H1 (cell line): ENCODE measurements at regions not wholly inside any gene's neighbourhood (a gene's known extent, or its start where the extent isn't known, plus 50 kb on each side); places are given as distances from the start of the nearest gene placed in this dataset.

ENCODE experiments used
- CTCF ChIA-PET: fragments of 300-600 bp; sonication (Branson Sonifier 250); formaldehyde crosslinking; loops from one replicate; lab custom pipeline; 2021; ENCODE audit not compliant: partially characterized antibody; lab: Charles Lee
- POLR2A ChIA-PET: fragments of 300-600 bp; sonication (Branson Sonifier 250); formaldehyde crosslinking; loops from one replicate; lab custom pipeline; 2021; ENCODE audit warnings: inconsistent platforms; ENCODE audit not compliant: partially characterized antibody; lab: Charles Lee
- DNase-seq, 2 experiments: peaks; one replicate each; pipeline versions ENCODE4 v3.0.0 to v3.0.0-alpha.2; 2010 to 2022; ENCODE audit warnings: low spot score in 2 of 2, low read depth in 1 of 2, mixed read lengths in 1 of 2
- FAIRE-seq: peaks from 2 replicates; lab custom pipeline; 2011; peaks lifted over from hg19 to GRCh38; lab: Jason Lieb, UNC
- H2AFZ ChIP-seq: 2 replicates; pipeline ENCODE4 v1.8.1; 2012; ENCODE audit warnings: low read length, inconsistent platforms
- H2AK5ac ChIP-seq: 2 replicates; pipeline ENCODE4 v1.6.1; 2013; ENCODE audit warnings: low read depth, low read length
- H2BK120ac ChIP-seq: replicated peaks from 2 replicates; pipeline ENCODE3; 2013; ENCODE audit warnings: low read depth, low read length, inconsistent platforms
- H2BK12ac ChIP-seq: 2 replicates; pipeline ENCODE4 v1.6.1; 2013; ENCODE audit warnings: low read depth, low read length
- H2BK15ac ChIP-seq: 2 replicates; pipeline ENCODE4 v1.6.1; 2013; ENCODE audit warnings: low read length
- H2BK20ac ChIP-seq: 2 replicates; pipeline ENCODE4 v1.6.1; 2013; ENCODE audit warnings: low read length
- H2BK5ac ChIP-seq: 2 replicates; pipeline ENCODE4 v1.6.1; 2013; ENCODE audit warnings: low read depth, low read length
- H3K14ac ChIP-seq: 2 replicates; pipeline ENCODE4 v1.6.1; 2013; ENCODE audit warnings: inconsistent platforms; ENCODE audit not compliant: insufficient read length
- H3K18ac ChIP-seq: 2 replicates; pipeline ENCODE4 v1.6.1; 2013; ENCODE audit warnings: low read length; ENCODE audit errors: extremely low read depth
- H3K23ac ChIP-seq: 2 replicates; pipeline ENCODE4 v1.6.1; 2013; ENCODE audit warnings: inconsistent platforms; ENCODE audit not compliant: insufficient read length
- H3K23me2 ChIP-seq: 2 replicates; pipeline ENCODE4 v1.6.1; 2013; ENCODE audit warnings: low read depth, low read length
- H3K27ac ChIP-seq: 2 replicates; pipeline ENCODE4 v1.6.1; 2011; ENCODE audit warnings: low read depth, low read length, inconsistent platforms
- H3K27me3 ChIP-seq, 4 experiments: replicated peaks in 1 of 4; 1 replicate in 1 of 4; 2 replicates in 3 of 4; pipeline versions ENCODE4 v1.6.1 to v1.8.1; 2011 to 2013; ENCODE audit warnings: low read length in 3 of 4, mild to moderate bottlenecking in 3 of 4, inconsistent platforms in 2 of 4, mixed read lengths in 2 of 4, moderate library complexity in 1 of 4; ENCODE audit not compliant: control insufficient read depth in 3 of 4, insufficient read depth in 3 of 4; ENCODE audit errors: extremely low read depth in 1 of 4
- H3K36me3 ChIP-seq, 4 experiments: 2 replicates each; pipeline versions ENCODE4 v1.6.1 to v1.8.1; 2011 to 2013; ENCODE audit warnings: mild to moderate bottlenecking in 4 of 4, low read length in 3 of 4, moderate library complexity in 2 of 4, control low read depth in 1 of 4, inconsistent platforms in 1 of 4; ENCODE audit not compliant: insufficient read depth in 4 of 4, control insufficient read depth in 2 of 4
- H3K4ac ChIP-seq: replicated peaks from 2 replicates; pipeline ENCODE3; 2013; ENCODE audit warnings: low read length, low read depth, mixed read lengths, inconsistent platforms; ENCODE audit not compliant: insufficient read length
- H3K4me1 ChIP-seq, 4 experiments: replicated peaks in 1 of 4; 1 replicate in 1 of 4; 2 replicates in 3 of 4; pipeline versions ENCODE4 v1.6.1 to v1.8.1; 2011 to 2013; ENCODE audit warnings: low read length in 3 of 4, inconsistent platforms in 2 of 4, mixed read lengths in 1 of 4; ENCODE audit not compliant: insufficient read depth in 4 of 4, control insufficient read depth in 3 of 4
- H3K4me2 ChIP-seq, 2 experiments: 2 replicates each; pipeline versions ENCODE4 v1.6.1 to v1.8.1; 2011 to 2013; ENCODE audit warnings: low read depth in 2 of 2, low read length in 2 of 2, control low read depth in 1 of 2, inconsistent platforms in 1 of 2, mild to moderate bottlenecking in 1 of 2; ENCODE audit not compliant: insufficient read depth in 1 of 2
- H3K4me3 ChIP-seq, 4 experiments: fragments of 200-600, 300-600 bp in 1 of 4; sonication (generic), shearing (Covaris generic), sonication (Bioruptor Twin) in 1 of 4; 2 replicates each; pipeline versions ENCODE4 v1.5.1 to v1.8.1; 2011 to 2016; ENCODE audit warnings: low read length in 4 of 4, low read depth in 3 of 4, control low read depth in 2 of 4, inconsistent platforms in 2 of 4, mild to moderate bottlenecking in 2 of 4, mixed read lengths in 1 of 4, moderate library complexity in 1 of 4; ENCODE audit not compliant: insufficient read depth in 2 of 4; ENCODE audit errors: extremely low read depth in 1 of 4
- H3K56ac ChIP-seq: replicated peaks from 2 replicates; pipeline ENCODE3; 2013; ENCODE audit warnings: low read depth, mild to moderate bottlenecking, mixed read lengths, low read length, inconsistent platforms; ENCODE audit not compliant: insufficient read length
- H3K79me1 ChIP-seq: 2 replicates; pipeline ENCODE4 v1.6.1; 2013; ENCODE audit warnings: low read depth, low read length, control low read depth
- H3K79me2 ChIP-seq, 2 experiments: 2 replicates each; pipeline versions ENCODE4 v1.6.1 to v1.8.1; 2012 to 2013; ENCODE audit warnings: low read length in 2 of 2, mild to moderate bottlenecking in 2 of 2, inconsistent platforms in 1 of 2; ENCODE audit not compliant: insufficient read depth in 2 of 2, control insufficient read depth in 1 of 2
- H3K9ac ChIP-seq, 4 experiments: replicated peaks in 1 of 4; 1 replicate in 1 of 4; 2 replicates in 3 of 4; pipeline versions ENCODE4 v1.6.1 to v1.8.1; 2011 to 2013; ENCODE audit warnings: low read depth in 3 of 4, low read length in 3 of 4, control low read depth in 2 of 4, mild to moderate bottlenecking in 2 of 4, moderate library complexity in 2 of 4, inconsistent platforms in 1 of 4; ENCODE audit errors: extremely low read depth in 1 of 4
- H3K9me3 ChIP-seq, 2 experiments: 2 replicates each; pipeline versions ENCODE4 v1.6.1 to v1.8.1; 2012 to 2013; ENCODE audit warnings: mild to moderate bottlenecking in 2 of 2, moderate library complexity in 2 of 2, control low read depth in 1 of 2, inconsistent platforms in 1 of 2, low read depth in 1 of 2, low read length in 1 of 2, mixed read lengths in 1 of 2; ENCODE audit not compliant: insufficient read depth in 2 of 2
- H4K20me1 ChIP-seq, 2 experiments: replicated peaks in 1 of 2; 2 replicates each; pipeline versions ENCODE3 to v1.8.1; 2011 to 2013; ENCODE audit warnings: inconsistent platforms in 2 of 2, low read length in 2 of 2, mild to moderate bottlenecking in 1 of 2; ENCODE audit not compliant: insufficient read depth in 2 of 2, control insufficient read depth in 1 of 2
- H4K5ac ChIP-seq: 2 replicates; pipeline ENCODE4 v1.6.1; 2013; ENCODE audit warnings: low read length, low read depth, mixed read lengths, inconsistent platforms; ENCODE audit not compliant: insufficient read length
- H4K8ac ChIP-seq: 2 replicates; pipeline ENCODE4 v1.8.0; 2013; ENCODE audit warnings: mild to moderate bottlenecking, moderate library complexity, low read length, inconsistent platforms; ENCODE audit not compliant: insufficient read depth; ENCODE audit errors: extremely low read depth
- H4K91ac ChIP-seq: replicated peaks from 2 replicates; pipeline ENCODE3; 2013; ENCODE audit warnings: low read length, mixed read lengths, inconsistent platforms; ENCODE audit not compliant: insufficient read length
- POLR2AphosphoS5 ChIP-seq: IDR thresholded peaks from 2 replicates; pipeline ENCODE4 v1.6.1; 2011; ENCODE audit warnings: low read depth, low read length
- WGBS, 2 experiments: shearing (Covaris generic) in 1 of 2; methylation state at CpG; one replicate each; pipeline versions ENCODE4 v1.1.6 to v1.1.7; 2013 to 2015; ENCODE audit warnings: low lambda C conversion rate in 2 of 2, mixed read lengths in 2 of 2, inconsistent platforms in 1 of 2, low coverage in 1 of 2, missing lambda C conversion rate in 1 of 2; ENCODE audit not compliant: insufficient replicate concordance in 2 of 2, insufficient coverage in 1 of 2, insufficient read length in 1 of 2; ENCODE audit errors: extremely low coverage in 1 of 2, missing lambda C conversion rate in 1 of 2; 5-methylcytosine and 5-hydroxymethylcytosine counted together

- Histone ChIP-seq H4K8ac (no peak overlapping the region), H3K4ac (no peak overlapping the region), H3K4me1 (no peaks in the 10 kb centered on the region), H3K79me1 (no peaks in the 10 kb centered on the region), H2BK15ac (no peak overlapping the region), H3K9me3 (no peaks in the 10 kb centered on the region), H2AK5ac (no peak overlapping the region), H3K79me2 (no peaks in the 10 kb centered on the region), H2BK20ac (no peak overlapping the region), H3K18ac (no peak overlapping the region), H3K4me2 (no peak overlapping the region), H3K9ac (no peak overlapping the region), H3K14ac (no peak overlapping the region), H2BK120ac (no peak overlapping the region), H3K23ac (no peak overlapping the region), H3K36me3 (no peaks in the 10 kb centered on the region), H2BK5ac (no peak overlapping the region), H3K27me3 (no peaks in the 10 kb centered on the region), H4K5ac (no peak overlapping the region), H4K20me1 (no peaks in the 10 kb centered on the region), H4K91ac (no peak overlapping the region), H3K4me3 (no peak overlapping the region), H3K23me2 (no peaks in the 10 kb centered on the region), H3K27ac (no peak overlapping the region), H3K56ac (no peak overlapping the region), H2AFZ (no peak overlapping the region), H2BK12ac (no peak overlapping the region)
- CTCF ChIA-PET: no interaction called here
- no peak for FAIRE-seq
- TF ChIP-seq POLR2AphosphoS5: no peak
- POLR2A ChIA-PET: no interaction called here
- DNase-seq: no peak
- WGBS, 2 experiments: 79% methylated on average over 1 of the region's 1 CpG; no CpG with 5 or more reads in 1 of the 2 experiments
Observed at GRCh38 chr5:109506556-109506955, 96.8 kb upstream of the PJA2 start.
